HG02981 (cell line): ENCODE measurements at regions not wholly inside any gene's neighbourhood (a gene's known extent, or its start where the extent isn't known, plus 50 kb on each side); places are given as distances from the start of the nearest gene placed in this dataset.

Experiments used
- ATAC-seq: cut with Tn5 transposase; IDR thresholded peaks from one replicate; pipeline ENCODE4 v1.9.1; 2021; ENCODE audit warnings: mild to moderate bottlenecking, moderate library complexity; ENCODE audit not compliant: unreplicated experiment

DNA sequence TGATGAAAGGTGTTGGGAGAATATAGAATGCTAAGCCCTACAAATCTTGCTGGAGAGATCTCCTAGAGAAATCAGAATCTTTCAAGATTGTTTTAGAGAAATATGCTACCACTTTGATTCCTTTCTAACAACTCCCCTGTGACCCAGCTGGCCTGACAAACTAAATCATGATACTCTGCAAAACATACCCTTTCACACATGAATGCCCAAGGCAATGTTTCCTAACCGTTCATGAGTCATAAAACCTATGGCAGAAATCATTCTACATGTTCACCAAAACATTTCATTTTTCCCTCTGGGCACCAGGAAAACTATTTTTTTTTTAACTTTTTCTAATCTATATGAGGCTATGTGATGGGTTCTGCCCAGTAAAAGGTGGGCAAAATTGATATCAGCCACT, 77.8 kb upstream of the SETBP1 start:
- ATAC-seq, result no peak

GRCh38 chr18:44609181-44609941, 71.3 kb upstream of the SETBP1 start:
- ATAC-seq, result no peak

DNA sequence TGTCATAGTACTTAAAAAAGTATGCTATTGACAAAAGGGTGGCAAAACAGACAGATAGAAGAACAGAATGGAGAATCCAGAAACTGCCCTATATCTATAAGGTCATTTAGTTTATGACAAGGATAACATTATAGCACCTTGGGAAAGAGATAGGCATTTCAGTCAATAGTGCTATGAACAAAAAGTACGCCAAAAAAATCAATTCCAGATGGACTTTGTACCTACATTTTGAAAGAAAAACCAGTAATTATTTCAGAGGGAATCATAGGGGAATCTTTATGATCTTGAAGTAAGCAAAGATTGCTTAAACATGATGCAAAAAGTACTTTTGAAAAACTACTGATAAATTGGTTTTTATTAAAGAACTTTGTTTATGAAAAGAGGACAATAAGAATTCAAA, 59.9 kb upstream of the SETBP1 start:
- no peak for ATAC-seq

- ATAC-seq, result no peak
Measured at GRCh38 chr18:44624052-44624451, 56.6 kb upstream of the SETBP1 start.

- ATAC-seq, result no peak
Measured at GRCh38 chr18:44625386-44625785, 55.3 kb upstream of the SETBP1 start.

GRCh38 chr18:44626236-44626635, 54.5 kb upstream of the SETBP1 start:
- ATAC-seq, result no peak

DNA sequence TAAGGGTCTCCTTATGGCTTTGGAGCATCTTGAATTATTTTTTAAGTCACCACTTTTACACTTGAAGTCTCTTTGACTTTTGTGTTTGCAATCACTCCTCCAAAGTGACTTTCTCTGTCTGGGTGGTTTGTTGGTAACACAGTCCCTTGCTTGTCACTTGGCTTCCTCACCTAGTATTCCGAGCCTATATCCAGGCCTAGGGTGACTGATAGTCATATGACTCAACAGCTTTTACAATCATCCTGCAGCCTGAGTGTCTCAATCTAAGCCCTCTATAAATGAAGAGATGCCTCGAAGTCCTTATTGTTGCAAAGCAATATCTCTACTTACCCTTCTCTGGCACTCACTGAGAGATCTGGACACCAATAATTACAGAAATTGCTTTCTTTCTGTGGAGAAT, 53.9 kb upstream of the SETBP1 start:
- ATAC-seq, result no peak

DNA sequence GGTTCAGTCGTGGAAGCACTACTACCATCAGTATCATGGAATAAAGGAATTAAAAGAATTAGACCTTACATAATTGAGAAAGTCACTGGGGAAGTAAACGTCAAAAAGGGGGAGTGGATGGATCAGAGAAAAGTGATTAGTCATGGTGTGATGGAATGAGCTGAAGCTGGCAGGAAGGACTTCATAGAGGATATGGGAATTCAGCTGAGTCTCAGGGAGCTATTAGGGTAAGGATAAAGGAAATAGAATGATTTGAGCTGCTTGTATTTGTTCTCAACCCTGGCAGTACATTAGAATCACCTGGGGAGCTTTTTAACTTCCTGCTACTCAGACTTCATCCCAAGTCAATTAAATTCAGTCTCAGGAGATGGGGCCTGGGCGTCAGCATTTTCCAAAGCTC, 53.4 kb upstream of the SETBP1 start:
- ATAC-seq, result no peak

DNA sequence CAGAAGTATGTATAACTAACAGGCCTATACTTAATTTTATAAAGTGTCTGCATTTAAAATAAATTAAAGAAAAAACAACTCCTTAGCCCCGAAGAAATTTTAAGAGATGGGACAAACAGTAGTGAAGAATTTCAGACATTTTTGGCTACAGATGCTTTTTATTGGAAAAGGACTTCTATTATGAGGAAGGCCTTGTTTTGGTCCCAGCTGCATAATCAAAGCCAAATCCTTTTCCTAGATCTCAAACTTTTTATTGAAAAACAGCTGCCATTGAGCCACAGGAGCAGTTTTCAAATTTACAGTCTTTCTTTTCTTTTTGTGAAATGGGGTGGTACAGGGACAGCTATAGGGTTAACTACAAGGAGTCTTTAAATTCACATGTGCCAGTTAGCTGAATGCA, 51.3 kb upstream of the SETBP1 start:
- ATAC-seq, result no peak

DNA sequence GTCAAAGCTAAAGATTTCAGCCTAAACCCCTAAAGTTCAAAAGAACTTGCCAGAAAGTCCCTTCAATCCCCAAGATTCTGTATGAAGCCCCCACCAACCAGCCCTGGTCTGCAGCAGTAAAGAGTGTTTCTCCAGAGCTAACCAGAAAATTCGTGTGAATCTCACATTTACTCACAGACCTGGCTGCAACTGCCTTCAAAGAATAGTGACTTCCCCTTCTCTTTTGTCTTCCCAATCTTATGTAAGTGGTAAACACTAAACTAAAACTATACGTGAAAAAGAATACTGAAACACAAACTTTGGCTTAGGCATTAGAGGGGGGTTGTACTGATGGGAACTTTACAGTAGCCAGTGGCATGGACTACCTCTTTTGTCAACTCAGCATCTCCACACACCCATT, 50.6 kb upstream of the SETBP1 start:
- ATAC-seq, result no peak
